Esophagus muscularis mucosa (tissue), 4 donors: ENCODE measurements at regions not wholly inside any gene's neighbourhood (a gene's known extent, or its start where the extent isn't known, plus 50 kb on each side); places are given as distances from the start of the nearest gene placed in this dataset.

Source experiments
- DNase-seq: peaks from one replicate; pipeline ENCODE4 v3.0.0-alpha.2; 2017; ENCODE audit errors: extremely low spot score
- H3K27ac ChIP-seq, 4 donors: fragments of 200-600 bp; sonication (generic); replicated peaks in 1 of 4; 1 replicate in 3 of 4; 2 replicates in 1 of 4; pipeline ENCODE4 v1.5.1; 2016 to 2019; ENCODE audit warnings: mild to moderate bottlenecking in 1 of 4
- H3K27me3 ChIP-seq, 4 donors: fragments of 200-600 bp; sonication (generic); one replicate each; pipeline versions ENCODE4 v1.5.1 to v1.6.0; 2016 to 2019
- H3K36me3 ChIP-seq, 4 donors: fragments of 200-600 bp; sonication (generic); one replicate each; pipeline ENCODE4 v1.5.1; 2016 to 2019
- H3K4me1 ChIP-seq, 4 donors: fragments of 200-600 bp; sonication (generic); one replicate each; pipeline ENCODE4 v1.5.1; 2016 to 2019
- H3K4me3 ChIP-seq, 4 donors: fragments of 200-600 bp; sonication (generic); 1 replicate in 2 of 4; 2 replicates in 2 of 4; pipeline ENCODE4 v1.5.1; 2016 to 2019; ENCODE audit warnings: mild to moderate bottlenecking in 4 of 4, moderate library complexity in 1 of 4
- H3K9me3 ChIP-seq, 4 donors: fragments of 200-600 bp; sonication (generic); 1 replicate in 3 of 4; 2 replicates in 1 of 4; pipeline ENCODE4 v1.5.1; 2016 to 2019
- EP300 ChIP-seq: sonication (generic); formaldehyde crosslinking; IDR thresholded peaks from one replicate; pipeline ENCODE4 v1.6.1; 2017; ENCODE audit warnings: antibody characterized with exemption
- POLR2A ChIP-seq: fragments of 450-650 bp; IDR thresholded peaks from one replicate; pipeline ENCODE4 v1.6.1; 2017; ENCODE audit warnings: antibody characterized with exemption, moderate library complexity, mild to moderate bottlenecking, low read depth
- POLR2AphosphoS5 ChIP-seq, 2 donors: sonication (generic); formaldehyde crosslinking; IDR thresholded peaks; one replicate each; pipeline ENCODE4 v1.6.1; 2017; ENCODE audit warnings: antibody characterized with exemption in 2 of 2
- WGBS: methylation state at CpG from one replicate; pipeline ENCODE4 v1.1.5; 2018; 5-methylcytosine and 5-hydroxymethylcytosine counted together
- intact Hi-C: fragments of 100-400 bp; cut with DNase I; formaldehyde crosslinking; loops from one replicate; pipeline ENCODE4 v1.15.1; 2023
- TF ChIP-seq, protein P1 (sequence below), 3 experiments: fragments of 200-600 bp in 2 of 3; fragments of 450-650 bp in 1 of 3; sonication (generic) in 2 of 3; IDR thresholded peaks; one replicate each; pipeline ENCODE4 v1.5.1; 2017 to 2019; ENCODE audit warnings: antibody characterized with exemption in 3 of 3, mild to moderate bottlenecking in 2 of 3, moderate library complexity in 1 of 3

DNA sequence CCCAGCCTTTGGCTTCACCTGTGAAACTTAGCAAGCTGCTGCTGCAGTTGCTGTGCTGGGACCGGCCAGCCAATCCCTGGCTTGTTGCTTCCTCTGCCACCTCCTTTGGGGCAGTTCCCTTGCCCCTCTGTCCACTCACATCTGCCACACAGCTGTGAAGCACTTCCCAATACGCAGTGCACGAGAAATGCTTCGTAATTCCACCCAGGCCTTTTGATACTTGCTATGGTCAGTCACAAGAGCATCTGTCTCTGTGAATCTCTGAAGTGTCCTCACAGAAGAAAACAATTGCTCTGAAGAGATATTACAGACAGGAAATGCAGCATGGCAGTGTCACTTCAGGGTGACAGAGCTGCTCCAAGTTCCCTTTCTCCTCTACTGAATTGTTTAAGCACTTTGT, 208.5 kb downstream of the PTEN start:
- TF ChIP-seq POLR2A (no peak), POLR2AphosphoS5 (IDR thresholded peaks at IDR 0.05) (no peak), EP300 (no peak)
- TF ChIP-seq, protein P1, sequence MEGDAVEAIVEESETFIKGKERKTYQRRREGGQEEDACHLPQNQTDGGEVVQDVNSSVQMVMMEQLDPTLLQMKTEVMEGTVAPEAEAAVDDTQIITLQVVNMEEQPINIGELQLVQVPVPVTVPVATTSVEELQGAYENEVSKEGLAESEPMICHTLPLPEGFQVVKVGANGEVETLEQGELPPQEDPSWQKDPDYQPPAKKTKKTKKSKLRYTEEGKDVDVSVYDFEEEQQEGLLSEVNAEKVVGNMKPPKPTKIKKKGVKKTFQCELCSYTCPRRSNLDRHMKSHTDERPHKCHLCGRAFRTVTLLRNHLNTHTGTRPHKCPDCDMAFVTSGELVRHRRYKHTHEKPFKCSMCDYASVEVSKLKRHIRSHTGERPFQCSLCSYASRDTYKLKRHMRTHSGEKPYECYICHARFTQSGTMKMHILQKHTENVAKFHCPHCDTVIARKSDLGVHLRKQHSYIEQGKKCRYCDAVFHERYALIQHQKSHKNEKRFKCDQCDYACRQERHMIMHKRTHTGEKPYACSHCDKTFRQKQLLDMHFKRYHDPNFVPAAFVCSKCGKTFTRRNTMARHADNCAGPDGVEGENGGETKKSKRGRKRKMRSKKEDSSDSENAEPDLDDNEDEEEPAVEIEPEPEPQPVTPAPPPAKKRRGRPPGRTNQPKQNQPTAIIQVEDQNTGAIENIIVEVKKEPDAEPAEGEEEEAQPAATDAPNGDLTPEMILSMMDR (IDR thresholded peaks at IDR 0.05): no peak
- Histone ChIP-seq H3K9me3 (no peaks in the 10 kb centered on the region), H3K4me3 (no peak overlapping the region), H3K27ac (no peak overlapping the region), H3K36me3 (no peaks in the 10 kb centered on the region), H3K27me3 (no peaks in the 10 kb centered on the region), H3K4me1 (no peaks in the 10 kb centered on the region)
- WGBS: 77% methylated on average over 4 of the region's 4 CpGs
- intact Hi-C loops: no loop called here
- no peak for DNase-seq

DNA sequence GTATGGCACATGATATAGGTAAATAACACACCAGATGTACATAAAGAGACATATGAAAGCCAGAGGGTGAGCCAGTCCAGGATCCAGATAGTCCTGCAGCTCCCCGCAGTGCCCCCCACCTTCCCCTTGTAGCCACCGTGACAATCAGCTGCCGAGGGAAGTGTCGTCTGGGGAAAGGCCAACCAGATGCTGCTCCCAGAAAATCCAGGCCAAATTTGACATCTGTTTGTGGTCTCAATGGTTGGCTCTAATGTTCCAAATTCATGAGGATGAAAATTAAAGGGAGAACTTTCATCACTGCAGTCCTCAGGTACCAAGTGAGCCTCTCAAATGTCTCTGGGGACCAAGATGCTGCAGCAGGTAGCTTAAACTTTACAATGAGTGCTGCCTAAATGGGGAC, 210.3 kb downstream of the PTEN start:
- no peak for TF ChIP-seq POLR2AphosphoS5 (IDR thresholded peaks at IDR 0.05)
- TF ChIP-seq EP300: no peak
- no peak for TF ChIP-seq POLR2A
- TF ChIP-seq, protein P1 (IDR thresholded peaks at IDR 0.05): no peak
- Histone ChIP-seq H3K4me3 (no peak overlapping the region), H3K27me3 (no peaks in the 10 kb centered on the region), H3K9me3 (no peaks in the 10 kb centered on the region), H3K4me1 (no peaks in the 10 kb centered on the region), H3K27ac (no peak overlapping the region), H3K36me3 (no peaks in the 10 kb centered on the region)
- no peak for DNase-seq
- intact Hi-C loops: no loop called here
- 82% methylated on average over 4 of the region's 4 CpGs for WGBS

DNA sequence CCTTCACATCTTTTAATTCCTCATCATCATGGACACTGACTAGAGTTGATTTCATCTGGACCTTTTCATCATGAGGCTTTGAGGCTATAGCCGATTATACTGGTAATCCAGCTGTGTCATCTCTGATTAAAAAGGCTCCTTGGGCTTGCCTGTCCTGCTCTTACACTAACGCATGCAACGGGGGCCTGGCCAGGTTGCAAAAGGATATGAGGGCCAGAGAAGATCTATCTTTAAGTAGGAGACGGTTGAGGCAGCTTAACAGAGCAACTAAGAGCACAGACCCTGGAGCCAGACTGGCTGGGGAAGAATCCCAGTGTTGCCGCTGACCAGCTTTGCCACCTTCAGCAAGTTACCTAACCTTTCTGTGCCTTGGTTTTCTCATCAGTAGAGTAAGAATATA, 211.5 kb downstream of the PTEN start:
- 85% methylated on average over 5 of the region's 5 CpGs for WGBS
- DNase-seq: no peak
- Histone ChIP-seq H3K27ac (no peak overlapping the region), H3K27me3 (no peaks in the 10 kb centered on the region), H3K9me3 (no peaks in the 10 kb centered on the region), H3K4me3 (no peak overlapping the region), H3K4me1 (peaks cover 0 to 6% (median 5%) of the 10 kb centered on the region in 4 donors), H3K36me3 (no peaks in the 10 kb centered on the region)
- TF ChIP-seq POLR2AphosphoS5 (IDR thresholded peaks at IDR 0.05) (no peak), EP300 (no peak), POLR2A (no peak)
- TF ChIP-seq, protein P1 (IDR thresholded peaks at IDR 0.05): no peak
- intact Hi-C loops: no loop called here

DNA sequence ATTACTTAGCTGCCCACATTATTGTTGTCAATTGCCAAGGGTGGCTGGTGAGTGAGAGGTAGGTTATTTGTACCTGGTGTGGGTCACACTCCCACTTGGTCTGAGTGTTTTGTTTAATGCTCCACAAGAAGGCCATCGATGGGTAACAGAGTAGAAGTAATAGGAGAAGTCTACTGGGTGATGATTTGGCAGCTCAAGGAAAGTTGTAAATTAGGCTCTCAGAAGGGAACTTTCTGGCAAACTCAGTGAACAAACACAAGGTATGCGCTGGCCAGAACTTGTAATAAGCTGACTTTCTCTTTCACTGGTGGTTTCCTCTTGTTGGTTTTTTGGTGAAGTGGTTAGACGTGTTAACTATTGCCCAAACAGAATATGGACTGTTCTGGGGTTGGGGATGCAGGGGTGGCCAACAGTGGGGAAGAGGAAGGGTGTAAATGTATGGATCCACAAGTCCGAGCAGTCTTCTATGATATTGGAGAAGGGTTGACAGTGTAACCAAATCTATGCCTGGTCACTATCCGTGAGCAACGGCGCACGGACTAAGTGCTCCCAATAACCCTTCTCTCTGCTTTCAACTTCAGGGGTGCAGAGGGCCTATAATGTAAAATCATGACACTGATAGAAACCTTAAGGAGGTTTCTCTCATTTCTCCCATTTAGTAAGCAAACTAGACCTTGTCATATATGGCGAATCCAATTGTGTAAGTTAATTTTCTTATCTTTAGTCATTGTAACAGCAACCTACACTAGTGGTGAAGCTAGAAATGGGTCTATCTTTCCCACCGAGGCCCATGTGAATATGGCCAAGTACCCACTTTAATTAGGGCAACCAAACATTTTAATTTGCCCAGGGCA, 212.8 kb downstream of the PTEN start:
- 95% methylated on average over 10 of the region's 10 CpGs for WGBS
- H3K9me3 ChIP-seq: no peaks in the 10 kb centered on the region
- no peak overlapping the region for H3K4me3 ChIP-seq
- DNase-seq: no peak
- intact Hi-C loops: no loop called here
- H3K4me1 ChIP-seq: peaks cover 0 to 18% (median 14%) of the 10 kb centered on the region in 4 donors
- TF ChIP-seq EP300 (no peak), POLR2A (no peak), POLR2AphosphoS5 (IDR thresholded peaks at IDR 0.05) (no peak)
- TF ChIP-seq, protein P1 (IDR thresholded peaks at IDR 0.05): no peak
- no peak overlapping the region for H3K27ac ChIP-seq
- H3K36me3 ChIP-seq: no peaks in the 10 kb centered on the region
- H3K27me3 ChIP-seq: no peaks in the 10 kb centered on the region
